NCI-H1417 treated with DMSO at 0.1 percent for 48 hours (cell line): ENCODE measurements at regions not wholly inside any gene's neighbourhood (a gene's known extent, or its start where the extent isn't known, plus 50 kb on each side); places are given as distances from the start of the nearest gene placed in this dataset.
"Not testable (repeated sequence)": the region's sequence is repeated elsewhere in the genome, so short reads cannot be mapped to it uniquely, and the experiment has no call there.

Experiments used
- DNase-seq: peaks from one replicate; lab custom pipeline; 2025; lab: John Stamatoyannopoulos, UW

DNA sequence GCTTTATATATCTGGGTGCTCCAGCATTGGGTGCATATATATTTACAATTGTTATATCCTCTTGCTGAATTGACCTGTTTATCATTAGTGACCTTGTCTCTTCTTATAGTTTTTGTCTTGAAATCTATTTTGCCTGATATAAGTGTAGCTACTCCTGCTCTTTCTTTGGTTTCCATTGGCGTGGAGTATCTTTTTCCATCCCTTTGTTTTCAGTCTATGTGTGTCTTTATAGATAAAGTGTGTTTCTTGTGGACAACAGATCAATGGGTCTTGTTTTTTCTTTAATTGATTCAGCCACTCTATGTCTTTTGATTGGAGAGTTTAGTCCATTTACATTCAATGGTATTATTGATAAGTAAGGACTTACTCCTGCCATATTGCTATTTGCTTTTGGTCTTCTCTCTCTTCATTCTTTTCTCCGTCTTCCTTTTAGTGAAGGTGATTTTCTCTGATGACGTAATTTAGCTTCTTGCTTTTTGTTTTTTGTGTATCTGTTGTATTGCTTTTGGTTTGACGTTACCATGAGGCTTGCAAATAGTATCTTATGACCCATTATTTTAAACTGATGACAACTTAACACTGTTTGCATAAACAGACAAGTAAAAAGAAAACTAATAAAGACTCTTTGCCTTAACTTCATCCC lies 347.6 kb downstream of the TMEM121 start:
- DNase-seq, result no peak

DNA sequence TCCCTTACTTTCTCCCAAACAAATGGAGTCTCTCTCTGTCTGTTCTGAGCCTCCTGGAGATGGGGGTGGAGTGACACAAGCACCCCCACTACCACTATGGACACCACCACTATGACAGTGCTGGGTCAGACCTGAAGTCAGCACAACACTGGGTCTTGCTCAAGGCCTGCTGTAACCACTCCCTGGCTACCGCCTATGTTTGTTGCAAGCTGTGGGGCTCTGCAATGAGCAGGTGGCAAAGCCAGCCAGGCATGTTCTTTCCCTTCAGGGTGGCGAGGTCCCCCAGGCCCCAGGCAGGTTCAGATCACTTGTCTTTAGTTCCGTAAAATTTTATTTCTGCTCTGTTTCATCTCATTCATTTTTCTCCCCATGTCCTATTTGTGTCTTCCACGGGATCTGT lies 349.8 kb downstream of the TMEM121 start:
- DNase-seq, result no peak

DNA sequence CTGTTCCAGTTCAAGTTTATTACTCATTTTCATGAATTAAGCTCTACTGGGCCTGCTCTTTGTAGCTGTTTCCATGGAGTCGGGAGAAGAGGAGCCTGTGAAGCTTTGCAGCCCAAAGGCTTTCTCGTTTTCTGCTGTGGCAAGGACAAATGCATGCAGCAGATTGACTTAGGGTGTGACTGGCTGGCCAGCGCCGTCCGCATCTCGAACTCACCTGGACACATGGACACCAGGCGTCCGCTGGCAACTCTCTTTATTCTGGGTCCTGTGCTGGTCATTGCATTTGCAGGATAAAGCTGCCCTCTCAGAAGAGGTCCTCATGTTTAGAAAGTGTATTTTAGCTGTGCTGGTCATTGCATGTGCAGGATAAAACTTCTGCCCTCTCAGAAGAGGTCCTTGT lies 350.4 kb downstream of the TMEM121 start:
- DNase-seq, result no peak

DNA sequence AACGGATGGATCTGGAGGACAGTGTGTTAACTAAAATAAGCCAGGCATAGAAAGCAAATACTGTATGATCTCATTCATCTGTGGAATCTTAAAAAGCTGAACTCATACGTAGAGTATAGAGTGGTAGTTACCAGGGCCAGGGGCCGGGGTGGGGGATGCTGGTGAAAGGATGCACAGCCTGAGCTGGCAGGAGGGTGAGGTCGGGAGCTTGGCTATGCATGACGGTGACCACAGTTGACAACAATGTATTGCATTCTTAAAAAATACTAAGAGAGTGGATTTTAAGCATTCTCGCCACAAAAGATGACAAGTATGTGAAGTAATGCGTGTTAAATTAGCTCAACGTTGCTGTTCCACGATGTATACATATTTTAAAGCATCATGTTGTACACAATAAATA lies 351.3 kb downstream of the TMEM121 start:
- DNase-seq, result no peak

DNA sequence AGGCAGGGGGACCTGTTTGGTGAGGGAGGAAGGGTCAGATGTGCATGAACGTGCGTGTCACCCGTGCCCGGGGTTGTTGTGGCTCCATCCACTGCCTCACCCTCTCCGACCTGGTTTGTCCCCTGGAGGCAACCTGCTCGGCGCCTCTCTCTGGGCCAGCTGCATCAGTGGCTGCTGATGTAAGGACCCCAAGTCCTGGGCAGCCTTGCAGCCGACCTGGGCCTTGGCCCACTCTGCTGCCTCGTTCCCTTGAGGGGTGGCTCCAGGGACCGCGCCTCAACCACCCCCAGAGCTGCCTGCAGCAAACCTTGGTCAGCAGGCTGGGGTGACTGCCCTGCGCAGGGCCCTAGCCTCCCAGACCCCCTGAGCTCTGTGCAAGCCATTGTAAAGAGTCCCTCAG lies 351.7 kb downstream of the TMEM121 start:
- no peak for DNase-seq

DNA sequence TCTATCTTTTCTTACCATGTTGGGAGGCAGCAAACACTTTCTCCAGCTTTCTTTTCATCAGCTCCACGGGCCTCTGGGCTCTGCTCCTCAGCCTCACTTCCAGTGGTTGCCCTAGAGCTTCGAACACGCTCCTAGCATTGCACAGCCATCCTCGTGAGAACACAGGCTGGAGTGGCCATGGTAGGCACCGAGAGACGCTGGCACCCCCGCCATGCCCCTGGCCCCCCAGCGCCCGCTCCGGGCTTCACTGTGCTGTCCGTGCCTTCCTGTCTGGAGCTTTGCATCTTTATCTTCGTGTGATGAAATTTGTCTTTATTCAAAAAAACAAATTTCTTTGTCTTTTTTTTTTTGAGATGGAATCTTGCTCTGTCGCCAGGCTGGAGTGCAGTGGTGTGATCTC lies 352.2 kb downstream of the TMEM121 start:
- no peak for DNase-seq

DNA sequence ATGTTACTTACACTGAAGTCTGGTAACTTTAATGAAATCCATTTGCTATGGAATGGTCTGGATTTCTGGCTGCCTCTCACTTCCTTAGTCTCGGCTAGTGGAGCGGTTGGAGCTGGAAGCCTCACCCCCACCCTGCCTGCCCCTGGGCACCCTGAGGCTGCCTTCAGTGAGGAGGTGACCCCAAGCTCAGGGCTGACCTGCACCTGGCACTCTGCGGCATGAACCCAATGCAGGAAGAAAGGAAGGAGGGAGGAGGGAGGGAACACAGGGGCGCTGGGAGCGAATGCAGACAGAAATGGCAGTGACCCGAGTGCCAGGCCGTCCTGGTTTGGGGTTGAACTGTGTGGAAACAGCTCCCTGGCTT lies 353.1 kb downstream of the TMEM121 start:
- no peak for DNase-seq

DNA sequence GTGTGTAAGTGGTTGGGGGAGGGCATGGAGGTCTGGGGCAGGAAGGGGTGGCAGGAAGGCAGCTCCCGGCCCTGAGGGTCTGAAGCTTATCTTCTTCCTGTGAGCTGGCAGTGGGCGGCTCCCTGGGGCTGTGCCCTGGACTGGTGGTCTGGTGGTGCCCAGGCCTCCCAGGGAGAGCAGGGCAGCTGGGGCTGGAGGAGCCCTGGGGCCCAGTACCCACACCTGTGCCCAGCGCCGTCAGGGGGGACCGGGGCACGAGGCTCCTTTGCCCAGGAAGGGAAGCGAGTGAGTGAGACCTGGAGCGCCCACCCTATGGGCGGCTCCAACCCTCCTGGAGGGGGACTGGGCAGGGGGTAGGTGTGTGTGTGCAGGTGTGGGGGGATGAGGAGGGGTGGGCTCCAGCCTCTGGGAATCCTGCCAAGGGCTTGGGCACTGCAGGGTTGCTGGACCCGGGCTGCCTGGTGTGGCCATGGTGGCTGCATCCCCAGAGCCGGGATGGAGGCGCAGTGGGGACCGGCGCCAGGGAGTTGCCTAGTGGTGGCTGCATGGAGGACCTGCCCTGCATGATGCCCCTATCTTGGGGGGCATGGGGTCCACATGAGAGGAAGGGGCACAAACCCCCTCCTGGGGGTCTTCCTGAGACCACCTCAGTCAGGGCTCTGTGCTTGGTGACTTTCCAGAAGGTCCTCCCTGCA lies 353.6 kb downstream of the TMEM121 start:
- DNase-seq, result no peak

DNA sequence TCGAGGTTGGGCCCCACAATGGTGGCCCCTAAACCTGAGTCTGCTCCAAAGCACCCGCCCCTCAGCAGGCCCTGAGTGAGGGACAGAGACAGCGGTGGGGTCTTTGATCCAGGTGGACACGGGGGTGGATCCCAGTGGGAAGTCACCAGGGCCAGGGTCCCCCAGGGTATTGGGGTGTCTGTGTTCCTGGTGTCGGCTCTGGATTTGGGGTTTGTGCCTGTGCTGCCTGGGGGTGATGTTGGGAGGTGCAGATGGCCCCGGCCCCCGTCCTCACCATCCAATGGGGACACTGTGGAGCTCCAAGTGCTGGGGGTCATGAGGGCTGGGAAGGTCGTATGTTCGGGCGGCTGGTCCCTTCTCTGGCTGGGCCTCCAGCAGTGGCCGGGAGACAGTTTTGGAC lies 354.2 kb downstream of the TMEM121 start:
- DNase-seq, result no peak

DNA sequence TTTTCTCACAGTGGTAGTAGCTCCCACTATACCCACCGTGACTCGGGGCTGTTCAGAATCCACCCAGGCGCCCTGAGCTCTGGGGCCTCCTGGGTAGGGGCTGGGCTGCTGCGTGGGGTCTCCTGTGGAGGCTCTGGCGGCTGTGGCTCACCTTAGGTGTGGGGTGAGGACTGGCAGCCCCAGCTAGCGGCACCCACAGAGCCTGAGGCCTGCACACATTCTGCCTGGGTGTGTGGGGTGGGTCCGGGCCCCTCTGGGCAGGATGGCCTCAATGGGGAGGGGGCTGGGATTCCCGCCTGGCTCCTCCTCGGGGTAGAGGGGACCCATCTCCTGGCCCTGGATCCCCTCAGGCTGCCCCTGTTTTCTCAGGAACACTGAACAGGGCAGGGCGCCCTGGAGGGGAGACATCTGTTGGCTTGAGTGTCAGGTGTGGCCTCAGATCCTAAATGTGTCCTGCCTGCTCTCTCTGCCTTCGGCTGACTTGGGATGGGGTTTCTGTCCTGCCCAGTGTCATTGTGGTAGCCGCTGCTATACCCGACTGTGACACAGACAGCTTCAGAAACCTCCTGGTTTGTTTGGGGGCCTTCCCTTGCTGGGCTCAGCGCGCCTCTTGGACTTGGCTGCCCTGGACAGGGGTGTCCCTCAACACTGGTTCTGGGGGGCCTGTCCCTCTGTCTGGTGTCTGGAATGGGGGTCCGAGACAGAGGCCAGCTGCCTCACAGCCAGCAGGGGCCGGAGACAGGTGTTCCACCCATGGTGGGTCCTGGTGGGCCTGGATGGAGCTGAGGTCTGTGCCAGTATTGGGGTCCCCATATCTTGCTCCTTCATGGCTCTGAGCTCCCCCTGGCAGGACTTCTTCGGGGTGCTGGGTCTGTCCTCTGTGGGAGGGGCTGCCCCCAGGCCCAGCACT lies 354.9 kb downstream of the TMEM121 start:
- DNase-seq, result no peak

DNA sequence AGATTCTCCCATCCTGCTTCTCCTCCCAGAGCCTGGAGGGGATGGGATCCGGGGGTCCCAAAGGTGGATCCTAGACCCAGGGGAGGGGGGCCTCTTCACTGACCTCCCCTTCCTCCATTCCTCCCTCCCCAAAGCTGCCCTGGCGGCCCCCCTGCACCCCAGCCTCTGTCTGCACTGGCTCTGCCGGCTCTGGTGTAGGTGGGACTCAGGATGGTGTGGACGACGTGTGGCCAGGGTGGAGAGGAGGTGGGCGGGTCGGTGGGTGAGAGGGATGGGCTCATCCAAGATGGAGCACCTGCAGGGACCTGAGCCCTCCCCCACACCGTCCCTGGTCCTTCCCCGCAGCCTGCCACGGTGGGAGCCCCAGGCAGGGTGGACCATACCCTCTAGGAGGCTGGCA lies 355.6 kb downstream of the TMEM121 start:
- not testable (repeated sequence) for DNase-seq

DNA sequence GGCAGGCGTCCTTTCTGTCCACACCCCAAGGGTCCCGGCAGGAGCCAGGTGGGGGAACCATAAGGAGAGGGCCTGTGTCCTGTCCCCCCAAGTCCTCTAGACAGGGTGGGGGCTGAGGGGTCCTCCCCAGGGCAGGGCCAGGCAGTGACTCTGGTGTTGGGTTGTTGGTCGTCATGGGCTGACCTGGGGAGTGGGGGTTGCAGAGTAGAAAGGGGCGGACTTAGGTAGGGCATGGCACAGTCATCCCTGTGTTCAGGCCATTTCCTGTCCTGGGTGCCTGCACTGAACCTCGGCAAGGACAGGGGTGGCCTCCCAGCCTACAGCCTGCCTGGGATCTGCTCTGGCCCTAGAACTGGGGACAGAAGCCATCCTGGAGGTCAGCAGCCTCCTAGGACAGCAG lies 356.2 kb downstream of the TMEM121 start:
- DNase-seq, result no peak

DNA sequence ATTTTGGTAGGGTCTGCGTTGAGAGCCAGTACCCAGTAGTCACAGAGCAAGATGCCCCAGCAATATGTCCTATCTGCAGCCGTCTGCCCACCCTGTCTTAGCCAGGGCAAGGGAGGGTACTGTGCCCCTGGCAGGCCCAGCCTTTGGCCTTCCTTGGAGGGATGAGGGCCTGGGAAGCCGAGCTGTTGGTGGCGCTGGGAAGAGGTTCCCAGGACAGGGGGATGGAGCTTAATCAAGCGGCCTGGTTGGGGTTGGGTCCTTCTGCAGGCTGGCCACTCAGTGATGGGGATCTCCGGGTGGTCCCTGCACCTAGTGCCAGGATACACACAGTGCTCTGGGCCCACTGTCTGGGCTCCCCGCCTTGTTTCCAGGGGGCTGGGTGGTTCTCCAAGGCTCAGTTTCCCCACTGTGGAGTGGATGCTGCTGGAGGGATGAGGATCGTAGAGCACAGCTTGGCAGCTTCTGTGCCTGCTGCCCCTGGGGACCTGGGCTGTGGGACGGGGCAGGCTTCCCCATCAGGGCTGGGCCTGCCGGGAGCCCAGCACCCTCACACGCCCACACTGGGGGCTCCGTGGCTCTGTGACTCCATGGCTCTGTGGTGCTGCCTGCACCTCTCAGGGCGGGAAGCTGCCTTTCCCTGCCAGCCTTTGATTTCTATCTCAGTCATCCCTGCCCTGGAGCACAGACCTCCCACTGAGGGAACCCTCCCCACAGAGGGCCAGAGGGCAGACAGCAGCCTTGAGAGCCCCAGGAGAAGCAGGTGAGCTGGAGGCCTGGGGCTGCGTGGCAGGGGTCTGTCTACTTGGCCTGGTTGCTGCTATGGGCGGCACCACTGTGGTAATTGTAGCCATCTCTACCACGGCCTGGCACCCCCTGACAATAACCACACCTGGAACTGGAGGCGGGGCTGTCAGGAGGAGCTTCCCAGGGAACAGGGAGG lies 357.0 kb downstream of the TMEM121 start:
- DNase-seq, result peak; percentile 40

DNA sequence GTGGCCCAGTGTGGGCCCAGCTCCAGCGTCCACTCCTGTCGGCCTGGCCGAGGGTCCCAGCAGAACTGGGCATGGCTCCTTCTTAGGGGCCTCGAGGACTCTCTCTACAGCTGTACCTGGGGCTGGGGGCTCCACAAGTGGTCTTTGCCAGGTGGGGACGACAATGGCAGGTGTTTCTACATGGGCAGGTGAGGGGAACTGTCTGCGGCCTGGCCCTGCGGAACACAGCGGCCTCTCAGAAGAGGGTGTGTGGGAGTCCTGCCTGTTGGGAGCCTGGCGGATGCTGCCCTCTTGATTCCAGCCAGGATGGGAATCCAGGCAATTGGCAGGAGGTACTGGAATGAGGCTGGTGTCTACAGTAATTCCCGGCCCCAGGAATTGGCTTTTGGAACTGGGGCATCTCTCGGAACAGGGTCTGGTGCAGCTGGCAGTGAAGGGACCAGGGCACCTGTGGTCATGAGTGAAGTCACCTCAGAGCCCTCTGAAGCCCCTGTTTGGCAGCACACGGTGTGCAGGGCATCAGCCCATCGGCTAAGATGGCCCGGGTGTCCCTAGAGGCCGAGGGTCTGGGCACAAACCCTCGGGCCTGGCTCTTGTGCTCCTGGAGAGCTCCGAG lies 357.9 kb downstream of the TMEM121 start:
- not testable (repeated sequence) for DNase-seq

DNA sequence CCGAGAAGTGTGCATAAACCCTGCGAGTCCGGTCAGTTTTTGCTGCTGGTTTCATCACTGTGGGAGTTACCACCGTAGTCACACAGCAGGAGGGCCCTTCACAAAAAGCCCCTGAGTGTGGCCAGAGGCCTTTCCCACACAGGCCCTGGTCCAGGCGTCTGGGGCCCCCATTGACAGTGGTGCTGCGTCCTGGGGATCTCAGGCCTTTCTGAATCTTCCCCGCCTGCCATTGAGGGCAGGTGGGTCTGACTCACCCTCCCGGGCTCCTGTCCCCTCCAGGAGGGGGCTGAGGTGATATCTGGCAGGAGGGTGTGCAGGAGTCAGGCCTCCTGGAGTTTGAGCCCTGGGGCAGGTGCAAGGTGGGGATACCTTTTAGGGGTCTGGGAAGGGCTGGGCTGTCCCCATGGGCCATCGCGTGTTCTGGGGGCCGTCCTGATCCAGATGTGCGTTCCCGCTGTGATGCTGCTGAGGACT lies 358.5 kb downstream of the TMEM121 start:
- DNase-seq, result no peak

DNA sequence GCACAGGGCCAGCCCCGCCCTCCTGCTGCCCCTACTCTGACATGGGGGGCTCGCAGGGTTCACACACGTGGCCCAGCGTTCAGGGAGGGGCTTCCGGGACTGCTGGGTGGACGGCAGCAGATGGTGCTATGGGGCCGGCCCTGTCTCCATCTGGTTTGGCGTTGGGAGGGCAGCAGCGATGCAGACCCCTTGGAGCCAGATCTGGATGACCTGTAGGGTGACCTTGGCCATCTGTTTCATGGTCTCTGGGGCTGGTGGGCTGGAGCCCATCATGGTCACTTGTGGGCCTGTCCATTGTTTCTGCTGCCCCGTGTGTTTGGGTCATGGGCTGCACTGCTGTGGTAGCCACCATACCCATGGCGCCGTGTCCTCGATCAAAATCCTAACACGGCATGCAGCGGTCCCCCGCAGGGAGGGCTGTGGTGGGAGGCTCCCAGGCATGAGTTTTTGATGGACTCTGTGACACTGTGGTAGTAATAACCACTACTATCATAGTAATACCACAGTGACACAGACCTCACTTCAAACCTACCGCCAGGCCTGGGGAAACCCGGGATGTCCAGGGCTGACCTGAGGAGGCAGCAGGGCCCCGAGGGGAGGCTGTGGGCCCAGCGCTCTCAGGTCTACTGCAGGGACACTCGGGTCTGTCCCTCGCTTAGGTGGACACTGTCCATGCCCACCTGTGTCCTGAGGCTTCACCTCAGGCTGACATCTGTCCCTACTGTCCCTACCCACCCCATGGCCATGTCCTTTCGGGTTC lies 359.4 kb downstream of the TMEM121 start:
- no peak for DNase-seq

DNA sequence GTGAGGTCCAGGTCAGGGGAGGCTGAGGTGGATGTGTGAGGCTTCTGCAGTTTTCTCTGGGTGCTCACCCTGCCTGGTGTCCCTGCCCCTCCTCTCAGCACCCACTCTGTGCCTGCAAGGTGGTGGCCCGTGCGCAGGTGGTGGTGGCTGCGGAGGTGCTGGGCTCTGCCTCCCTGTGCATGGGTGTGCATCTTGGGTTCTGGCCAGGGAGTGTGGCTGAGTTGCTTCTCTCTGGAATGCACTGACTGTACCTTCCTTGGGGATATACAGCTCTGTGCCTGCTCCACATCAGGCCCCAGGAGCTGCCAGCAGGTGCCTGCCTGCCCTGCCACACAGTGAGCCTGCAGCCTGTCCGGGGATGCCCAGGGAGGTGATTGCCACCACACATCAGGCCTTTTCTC lies 360.4 kb downstream of the TMEM121 start:
- DNase-seq, result not testable (repeated sequence)

DNA sequence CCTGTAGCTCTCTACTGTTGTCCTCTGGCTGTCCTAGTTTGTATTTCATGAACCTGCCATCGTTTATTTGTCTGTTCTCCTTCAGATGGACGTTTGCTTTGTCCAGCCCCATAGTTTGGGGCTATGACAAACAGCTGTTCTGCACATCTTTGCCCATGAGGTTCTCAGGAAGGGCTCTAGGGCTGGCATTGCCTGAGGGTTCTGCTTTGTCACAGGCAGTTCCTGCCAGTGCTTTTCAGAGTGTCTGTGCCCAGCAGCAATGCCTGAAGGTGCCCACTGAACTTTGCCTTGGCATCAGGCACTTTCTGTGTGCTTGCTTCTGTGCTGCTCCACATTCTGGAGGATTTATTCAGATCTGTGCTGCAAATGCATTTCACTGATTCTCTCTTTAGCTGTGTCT lies 361.3 kb downstream of the TMEM121 start:
- DNase-seq, result no peak

DNA sequence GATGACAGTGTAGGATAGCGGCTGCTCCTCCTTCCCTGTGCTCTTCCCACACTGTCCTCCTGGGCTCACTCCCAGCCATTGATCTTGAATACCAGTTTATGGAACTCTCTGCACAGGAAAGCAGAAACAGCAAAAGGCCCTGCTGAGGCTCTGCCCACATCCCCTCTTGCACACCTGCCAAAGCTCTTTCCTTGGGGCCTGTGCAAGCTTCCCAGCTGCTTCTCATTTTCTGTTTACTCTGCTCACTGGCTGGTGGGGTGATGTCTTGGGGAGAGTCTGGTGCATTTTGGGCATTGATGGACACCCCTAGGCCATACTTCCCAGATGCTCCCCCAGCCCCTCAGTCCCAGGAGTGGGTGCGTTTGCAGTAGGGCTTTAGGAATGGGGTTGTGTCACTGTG lies 361.8 kb downstream of the TMEM121 start:
- DNase-seq, result no peak
